Epithelial cell of proximal tubule (primary cell): ENCODE measurements at regions not wholly inside any gene's neighbourhood (a gene's known extent, or its start where the extent isn't known, plus 50 kb on each side); places are given as distances from the start of the nearest gene placed in this dataset.

Experiments
- DNase-seq: peaks from one replicate; pipeline ENCODE4 v3.0.0-alpha.2; 2011; ENCODE audit warnings: low read depth
- H3K4me3 ChIP-seq: 2 replicates; pipeline ENCODE4 v1.5.1; 2011; ENCODE audit warnings: low read depth, mild to moderate bottlenecking, low read length
- TF ChIP-seq, protein P1 (sequence below): conservative IDR thresholded peaks from 2 replicates; pipeline ENCODE4 v1.5.1; 2012; ENCODE audit warnings: low read depth, mild to moderate bottlenecking, low read length

DNA sequence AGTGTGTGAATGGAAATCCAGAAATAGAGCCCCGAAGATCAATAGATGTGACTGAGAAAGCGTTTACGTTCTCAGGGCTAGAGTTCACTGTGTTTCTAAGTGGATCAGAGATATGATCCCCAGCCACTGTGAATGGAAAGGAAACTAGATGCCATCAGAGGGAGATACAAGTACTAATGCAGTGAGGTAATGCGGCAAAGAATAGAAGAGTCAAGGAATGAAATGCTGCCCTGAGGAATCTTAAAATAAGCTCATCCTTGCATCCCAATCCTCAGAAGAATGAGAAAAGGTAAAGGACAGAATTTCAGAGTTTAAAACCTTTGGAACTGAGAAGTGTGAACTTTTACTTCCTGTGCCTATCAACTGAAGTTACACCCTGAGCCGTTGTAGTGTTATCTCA is 165.5 kb upstream of the ESRRG start:
- TF ChIP-seq, protein P1, sequence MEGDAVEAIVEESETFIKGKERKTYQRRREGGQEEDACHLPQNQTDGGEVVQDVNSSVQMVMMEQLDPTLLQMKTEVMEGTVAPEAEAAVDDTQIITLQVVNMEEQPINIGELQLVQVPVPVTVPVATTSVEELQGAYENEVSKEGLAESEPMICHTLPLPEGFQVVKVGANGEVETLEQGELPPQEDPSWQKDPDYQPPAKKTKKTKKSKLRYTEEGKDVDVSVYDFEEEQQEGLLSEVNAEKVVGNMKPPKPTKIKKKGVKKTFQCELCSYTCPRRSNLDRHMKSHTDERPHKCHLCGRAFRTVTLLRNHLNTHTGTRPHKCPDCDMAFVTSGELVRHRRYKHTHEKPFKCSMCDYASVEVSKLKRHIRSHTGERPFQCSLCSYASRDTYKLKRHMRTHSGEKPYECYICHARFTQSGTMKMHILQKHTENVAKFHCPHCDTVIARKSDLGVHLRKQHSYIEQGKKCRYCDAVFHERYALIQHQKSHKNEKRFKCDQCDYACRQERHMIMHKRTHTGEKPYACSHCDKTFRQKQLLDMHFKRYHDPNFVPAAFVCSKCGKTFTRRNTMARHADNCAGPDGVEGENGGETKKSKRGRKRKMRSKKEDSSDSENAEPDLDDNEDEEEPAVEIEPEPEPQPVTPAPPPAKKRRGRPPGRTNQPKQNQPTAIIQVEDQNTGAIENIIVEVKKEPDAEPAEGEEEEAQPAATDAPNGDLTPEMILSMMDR: no peak
- DNase-seq: no peak
- H3K4me3 ChIP-seq: no peak overlapping the region

DNA sequence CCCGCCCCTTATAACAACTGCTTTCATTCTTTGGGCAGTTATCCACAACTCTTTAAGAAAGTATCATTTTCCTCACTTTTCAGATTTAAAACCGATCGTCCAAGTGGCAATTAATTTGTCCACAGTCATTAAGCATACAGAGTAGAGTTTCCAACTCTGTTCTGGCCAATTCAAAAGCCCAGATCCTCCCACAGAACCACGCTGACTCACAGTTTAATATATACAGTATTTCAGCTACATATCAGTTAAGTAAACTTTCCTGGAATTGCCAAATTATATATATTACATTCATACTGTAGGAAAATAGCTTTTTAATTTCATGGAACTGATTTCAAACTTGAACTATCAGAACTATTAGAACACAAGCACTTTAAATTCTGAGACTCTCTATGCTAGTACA is 163.8 kb upstream of the ESRRG start:
- no peak for DNase-seq
- H3K4me3 ChIP-seq: no peak overlapping the region
- TF ChIP-seq, protein P1: no peak

DNA sequence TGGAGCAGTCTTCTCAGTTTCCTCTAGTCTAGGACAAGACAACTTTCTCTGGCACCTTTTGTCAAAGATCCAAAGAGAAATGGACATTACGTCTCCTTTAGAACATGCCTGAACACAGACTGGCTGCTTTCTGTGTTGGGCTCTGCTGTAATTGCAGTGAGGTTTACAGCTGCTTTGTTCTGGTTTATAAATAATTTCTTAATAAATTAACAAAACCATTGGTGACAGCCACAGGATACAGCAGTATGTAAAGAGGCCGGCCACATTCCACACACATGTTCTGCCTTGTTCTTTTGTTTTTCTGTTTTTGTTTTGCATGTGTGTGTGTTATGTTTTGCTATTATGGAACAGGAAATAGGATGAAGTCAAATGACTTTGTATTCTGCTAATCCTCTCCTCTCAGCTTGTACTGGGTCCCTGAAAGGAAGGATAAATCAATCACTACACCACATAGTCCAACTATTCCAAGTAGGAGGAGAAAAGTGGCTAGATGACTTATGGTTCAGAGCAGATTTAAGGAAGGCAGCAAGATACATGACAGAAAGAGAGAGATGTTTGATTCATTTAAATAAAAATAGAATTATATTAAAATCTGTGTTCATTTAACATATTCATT is 161.5 kb upstream of the ESRRG start:
- H3K4me3 ChIP-seq: no peak overlapping the region
- TF ChIP-seq, protein P1: no peak
- DNase-seq: no peak

DNA sequence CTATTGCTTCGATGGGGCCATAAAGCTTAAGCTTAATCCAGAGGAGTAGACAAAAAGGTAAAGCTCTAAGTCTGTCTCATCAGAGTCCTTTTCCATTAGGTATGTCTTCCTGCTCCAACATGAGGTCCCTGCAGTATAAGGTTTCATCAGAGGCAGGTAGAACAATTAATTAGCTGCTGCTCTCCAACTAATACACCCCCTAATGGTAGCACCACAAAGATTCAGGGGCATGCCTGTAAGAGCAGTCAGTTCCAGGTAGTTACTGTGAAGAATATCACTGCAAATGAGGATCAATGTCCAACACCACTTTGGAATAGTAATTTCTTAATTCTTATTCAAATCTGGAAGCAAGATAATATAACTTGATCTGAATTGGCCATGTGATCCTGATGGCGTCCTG is 160.3 kb upstream of the ESRRG start:
- no peak for DNase-seq
- TF ChIP-seq, protein P1: no peak
- no peak overlapping the region for H3K4me3 ChIP-seq

DNA sequence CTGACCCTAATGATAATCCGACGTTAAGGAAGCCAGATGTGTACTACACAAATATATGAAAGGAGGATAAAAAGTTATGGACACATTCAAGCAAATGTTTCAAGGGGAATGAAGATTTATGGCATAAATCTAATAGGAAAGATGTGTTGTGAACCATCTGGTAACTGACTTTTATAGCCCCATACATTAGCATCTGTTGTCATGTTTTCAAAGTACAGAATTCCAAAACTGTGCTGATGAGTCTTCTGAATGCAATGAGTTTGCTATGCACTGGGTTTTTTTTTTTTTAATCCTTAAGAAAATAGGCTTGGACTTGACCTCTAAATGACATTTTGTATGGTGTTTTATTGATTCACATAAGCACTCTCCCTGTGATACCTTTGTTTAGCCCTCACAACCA is 158.5 kb upstream of the ESRRG start:
- DNase-seq: no peak
- TF ChIP-seq, protein P1: no peak
- H3K4me3 ChIP-seq: no peak overlapping the region

DNA sequence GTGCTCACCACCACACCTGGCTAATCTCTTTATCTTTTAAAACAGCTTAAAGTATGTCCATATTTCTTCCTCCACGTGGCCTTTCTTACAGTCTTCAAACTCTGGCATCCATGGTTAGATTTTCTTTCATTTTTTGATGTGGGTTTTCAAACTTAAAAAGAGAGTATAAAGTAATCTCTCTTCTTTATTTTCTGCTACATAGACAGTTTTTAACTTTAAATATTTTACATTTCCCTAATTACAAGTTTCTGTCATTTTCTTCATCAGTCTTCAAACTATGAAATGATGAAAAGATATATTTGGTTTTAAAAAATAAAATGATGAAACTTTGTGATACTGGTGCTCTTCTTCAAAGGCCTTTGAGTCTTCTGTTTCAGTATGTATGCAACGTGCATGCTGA is 143.5 kb upstream of the ESRRG start:
- TF ChIP-seq, protein P1: no peak
- no peak for DNase-seq

DNA sequence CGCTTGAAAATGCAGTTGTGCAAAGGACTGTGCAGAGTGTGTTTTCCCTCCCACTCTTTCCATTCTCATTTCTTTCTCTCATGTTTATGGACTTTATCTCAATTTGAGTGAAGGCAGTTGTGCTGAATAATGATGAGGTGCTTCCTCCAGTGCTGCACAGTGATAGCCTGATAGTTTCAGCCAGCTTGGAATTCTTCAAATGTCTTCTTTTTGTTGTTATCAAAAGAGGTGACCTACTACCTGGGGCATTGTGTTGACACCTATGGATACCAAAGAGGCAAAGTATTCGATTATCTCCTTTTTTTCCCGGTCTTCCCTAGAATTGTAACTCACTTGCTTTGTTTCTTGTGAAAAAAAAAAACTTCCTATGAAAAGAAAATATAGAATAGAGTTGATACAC is 132.6 kb upstream of the ESRRG start:
- DNase-seq: no peak
- no peak overlapping the region for H3K4me3 ChIP-seq
- TF ChIP-seq, protein P1: no peak

More for the DNA sequence above, 143.5 kb upstream of the ESRRG start:
- no peak overlapping the region for H3K4me3 ChIP-seq
